ENCODE measurements at regions not wholly inside any gene's neighbourhood (a gene's known extent, or its start where the extent isn't known, plus 50 kb on each side); places are given as distances from the start of the nearest gene placed in this dataset.

DNA sequence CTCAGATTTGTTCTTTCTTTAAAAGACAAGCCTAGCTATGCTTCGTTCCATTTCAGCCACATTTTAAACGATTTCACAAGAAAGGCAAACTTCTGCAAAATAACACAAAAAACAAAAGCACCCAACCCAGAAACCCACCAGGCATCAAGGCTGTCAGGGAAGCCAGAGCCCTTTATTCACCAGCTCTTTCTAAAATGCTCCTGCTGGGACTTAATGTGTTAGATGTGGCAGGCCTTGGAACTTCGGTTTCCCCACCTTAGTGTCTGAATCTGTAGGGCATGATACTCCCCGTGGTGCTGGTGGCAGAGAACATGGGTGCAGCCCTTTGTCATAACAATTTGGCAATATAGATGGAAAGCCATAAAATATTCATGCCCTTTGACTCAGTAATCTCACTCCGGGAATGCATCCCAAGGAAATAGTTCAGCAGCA, 56.8 kb upstream of the LCTL start:
- no peak overlapping the region for H3K4me3 ChIP-seq (ENCODE audit: low read depth, low read length)
- TF ChIP-seq, protein P1, sequence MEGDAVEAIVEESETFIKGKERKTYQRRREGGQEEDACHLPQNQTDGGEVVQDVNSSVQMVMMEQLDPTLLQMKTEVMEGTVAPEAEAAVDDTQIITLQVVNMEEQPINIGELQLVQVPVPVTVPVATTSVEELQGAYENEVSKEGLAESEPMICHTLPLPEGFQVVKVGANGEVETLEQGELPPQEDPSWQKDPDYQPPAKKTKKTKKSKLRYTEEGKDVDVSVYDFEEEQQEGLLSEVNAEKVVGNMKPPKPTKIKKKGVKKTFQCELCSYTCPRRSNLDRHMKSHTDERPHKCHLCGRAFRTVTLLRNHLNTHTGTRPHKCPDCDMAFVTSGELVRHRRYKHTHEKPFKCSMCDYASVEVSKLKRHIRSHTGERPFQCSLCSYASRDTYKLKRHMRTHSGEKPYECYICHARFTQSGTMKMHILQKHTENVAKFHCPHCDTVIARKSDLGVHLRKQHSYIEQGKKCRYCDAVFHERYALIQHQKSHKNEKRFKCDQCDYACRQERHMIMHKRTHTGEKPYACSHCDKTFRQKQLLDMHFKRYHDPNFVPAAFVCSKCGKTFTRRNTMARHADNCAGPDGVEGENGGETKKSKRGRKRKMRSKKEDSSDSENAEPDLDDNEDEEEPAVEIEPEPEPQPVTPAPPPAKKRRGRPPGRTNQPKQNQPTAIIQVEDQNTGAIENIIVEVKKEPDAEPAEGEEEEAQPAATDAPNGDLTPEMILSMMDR (conservative IDR thresholded peaks at IDR 0.05; ENCODE audit: low read depth, low read length) = no peak
- no peak for DNase-seq (ENCODE audit: low read depth)

DNA sequence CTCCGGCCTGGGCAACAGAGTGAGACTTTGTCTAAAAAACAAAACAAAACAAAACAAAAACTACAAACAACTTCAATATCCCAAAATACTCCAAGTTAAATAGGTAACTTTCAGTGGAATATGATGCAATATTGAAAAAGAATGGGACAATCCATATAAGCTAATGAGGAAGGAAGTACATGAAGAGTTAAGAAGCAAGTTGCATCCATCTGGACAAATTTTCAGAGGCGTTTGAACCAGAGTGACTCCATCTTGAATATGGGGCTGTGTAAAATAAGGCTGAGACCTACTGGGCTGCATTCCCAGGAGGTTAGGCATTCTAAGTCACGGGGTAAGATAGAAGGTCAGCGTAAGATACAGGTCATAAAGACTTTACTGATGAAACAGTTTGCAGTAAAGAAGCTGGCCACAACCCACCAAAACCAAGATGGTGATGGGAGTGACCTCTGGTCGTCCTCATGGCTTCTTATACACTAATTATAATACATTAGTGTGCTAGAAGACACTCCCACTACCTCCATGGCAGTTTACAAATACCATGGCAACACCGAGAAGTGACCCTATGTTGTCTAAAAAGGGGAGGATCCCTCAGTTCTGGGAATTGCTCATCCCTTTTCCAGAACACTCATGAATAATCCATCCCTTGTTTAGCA, 58.1 kb upstream of the LCTL start:
- no peak for DNase-seq (ENCODE audit: low read depth)
- H3K4me3 ChIP-seq (ENCODE audit: low read depth, low read length) = no peak overlapping the region
- TF ChIP-seq, protein P1 (conservative IDR thresholded peaks at IDR 0.05; ENCODE audit: low read depth, low read length) = no peak

DNA sequence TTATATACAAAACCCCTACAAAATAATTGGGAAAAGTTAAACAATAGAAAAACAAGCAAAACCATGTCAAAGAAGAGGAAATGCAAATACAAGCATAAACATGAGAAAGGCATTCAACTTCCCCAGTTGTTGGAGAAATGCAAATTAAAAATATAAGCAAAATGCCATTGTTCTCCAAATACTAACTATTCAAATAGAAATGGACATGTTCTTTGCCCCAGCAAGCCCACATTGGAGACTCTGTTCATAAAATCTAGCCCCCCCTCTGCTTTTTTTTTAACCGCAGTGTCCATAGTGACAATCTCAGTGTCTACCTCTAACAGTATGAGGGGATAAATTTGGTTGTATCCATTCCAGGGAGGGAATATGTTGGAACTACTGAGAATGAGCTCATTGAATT, 59.7 kb upstream of the LCTL start:
- DNase-seq (ENCODE audit: low read depth) = no peak
- TF ChIP-seq, protein P1 (conservative IDR thresholded peaks at IDR 0.05; ENCODE audit: low read depth, low read length) = no peak
- H3K4me3 ChIP-seq (ENCODE audit: low read depth, low read length) = no peak overlapping the region

DNA sequence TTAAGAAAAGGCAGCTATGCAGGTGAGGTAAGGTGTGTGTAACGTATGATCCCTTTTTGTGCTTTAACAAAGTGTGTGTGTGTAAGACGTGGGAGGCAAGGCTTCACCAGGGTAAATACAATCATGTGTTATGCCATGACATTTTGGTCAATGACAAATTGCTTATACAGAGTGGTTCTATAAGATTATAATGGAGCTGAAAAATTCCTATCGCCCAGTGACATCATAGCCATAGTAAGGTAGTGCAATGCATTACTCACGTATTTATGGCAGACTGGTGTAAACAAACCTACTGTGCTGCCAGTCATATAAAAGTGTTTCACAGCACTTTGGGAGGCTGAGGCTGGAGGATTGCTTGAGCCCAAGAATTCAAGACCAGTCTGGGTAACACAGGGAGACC, 60.2 kb upstream of the LCTL start:
- TF ChIP-seq, protein P1 (conservative IDR thresholded peaks at IDR 0.05; ENCODE audit: low read depth, low read length) = no peak
- no peak overlapping the region for H3K4me3 ChIP-seq (ENCODE audit: low read depth, low read length)
- no peak for DNase-seq (ENCODE audit: low read depth)

DNA sequence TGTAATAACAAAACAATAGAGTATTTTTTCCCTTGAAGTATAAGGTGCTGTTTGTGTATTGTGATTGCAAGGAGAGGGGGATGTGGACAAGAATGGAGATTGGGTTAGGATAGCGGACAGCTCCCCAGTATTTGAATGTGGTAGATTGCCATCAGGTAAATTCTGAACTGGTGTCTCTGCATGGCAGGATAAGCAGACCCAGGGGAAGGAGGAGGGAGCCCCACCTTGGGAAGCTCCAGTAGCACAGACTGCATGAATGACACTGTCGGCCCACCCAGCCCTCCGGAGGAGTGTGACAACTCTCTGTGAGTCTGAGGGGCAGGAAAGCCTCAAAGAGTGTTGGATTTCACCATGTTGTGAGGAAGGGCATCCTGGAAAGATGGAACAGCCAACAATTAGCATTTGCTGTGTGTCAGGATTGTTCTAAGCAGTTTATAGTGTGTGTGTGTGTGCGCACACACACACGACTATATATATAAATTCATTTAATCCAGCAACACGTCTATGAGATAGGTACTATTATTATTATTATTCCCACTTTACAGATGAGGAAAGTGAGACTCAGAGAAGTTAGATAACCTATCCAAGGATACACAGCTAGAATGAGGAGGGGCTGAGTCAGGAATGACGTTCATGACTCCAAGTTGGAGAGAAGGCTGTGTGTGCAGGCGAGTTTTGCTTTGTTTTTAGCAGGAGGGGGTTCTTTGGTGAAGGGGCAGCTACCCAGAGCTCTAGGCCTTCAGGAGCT, 63.4 kb upstream of the LCTL start:
- no peak for DNase-seq (ENCODE audit: low read depth)
- TF ChIP-seq, protein P1 (conservative IDR thresholded peaks at IDR 0.05; ENCODE audit: low read depth, low read length) = no peak
- no peak overlapping the region for H3K4me3 ChIP-seq (ENCODE audit: low read depth, low read length)

DNA sequence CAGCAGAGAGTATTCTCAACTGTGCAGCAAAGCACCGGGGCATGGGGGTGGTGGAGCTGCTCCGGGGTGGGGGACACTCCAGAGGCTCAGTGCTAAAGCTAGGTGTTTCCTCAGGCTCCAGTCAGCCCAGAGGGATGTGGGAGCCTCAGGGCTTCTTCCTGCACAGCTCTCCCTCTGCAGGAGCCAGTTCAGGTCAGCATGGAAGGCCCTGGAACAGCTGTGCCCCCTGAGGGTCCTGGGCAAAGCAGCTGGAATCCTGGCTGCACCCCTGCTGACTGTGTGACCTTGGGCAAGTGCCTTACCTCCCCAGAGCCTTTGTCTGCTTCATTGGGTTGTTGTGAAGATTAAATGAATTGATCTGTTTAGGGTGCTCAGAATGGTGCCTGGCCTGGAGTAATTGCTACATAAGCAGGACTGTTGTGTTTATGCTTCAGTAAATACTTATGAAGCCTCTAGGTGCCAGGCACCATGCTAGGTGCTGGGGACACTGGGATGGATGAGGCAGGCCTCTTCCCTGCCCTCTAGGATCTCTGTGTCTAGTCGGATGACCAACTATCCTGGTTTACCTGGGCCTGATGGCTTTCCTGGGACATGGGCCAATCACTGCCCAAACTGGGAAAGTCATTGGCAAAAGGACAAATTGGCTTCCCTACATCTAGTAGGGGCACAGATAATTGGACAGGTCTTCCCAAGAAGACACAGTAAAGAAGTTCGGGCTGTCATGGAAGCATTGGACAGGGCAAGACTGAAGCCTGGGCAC, 64.2 kb upstream of the LCTL start:
- TF ChIP-seq, protein P1 (conservative IDR thresholded peaks at IDR 0.05; ENCODE audit: low read depth, low read length) = no peak
- H3K4me3 ChIP-seq (ENCODE audit: low read depth, low read length) = no peak overlapping the region
- no peak for DNase-seq (ENCODE audit: low read depth)

Measured in choroid plexus epithelial cell (primary cell).